HCT116 (cell line): ENCODE measurements at regions not wholly inside any gene's neighbourhood (a gene's known extent, or its start where the extent isn't known, plus 50 kb on each side); places are given as distances from the start of the nearest gene placed in this dataset.

ENCODE experiments used
- ATAC-seq: fragments of 200-7000 bp; cut with Tn5 transposase; 2 replicates; pipeline ENCODE4 v1.9.1; 2020; ENCODE audit warnings: mild to moderate bottlenecking, moderate library complexity
- BruUV-seq: library from RNA; stranded (reverse); fragments of 400-500 nt; replicated peaks from 2 replicates; lab custom pipeline; 2021; lab: Mats Ljungman, UMichigan
- CTCF ChIA-PET: fragments of 300-600 bp; sonication (Branson Sonifier 250); formaldehyde crosslinking; loops from one replicate; lab custom pipeline; 2021; ENCODE audit warnings: antibody characterized with exemption; lab: Charles Lee
- POLR2A ChIA-PET: fragments of 300-600, 350-600 bp; sonication (Branson Sonifier 250); formaldehyde crosslinking; loops from one replicate; lab custom pipeline; 2021; ENCODE audit warnings: antibody characterized with exemption; lab: Charles Lee
- RAD21 ChIA-PET, 2 experiments: fragments of 300-600 bp; sonication (Branson Sonifier 250); formaldehyde crosslinking; loops; one replicate each; lab custom pipeline; 2023; ENCODE audit warnings: low total read pairs in 2 of 2; ENCODE audit not compliant: uncharacterized antibody in 2 of 2, unreplicated experiment in 2 of 2, low non-redundant PET in 1 of 2; lab: Charles Lee
- DNase-seq: peaks from one replicate; pipeline ENCODE4 v3.0.0-alpha.2; 2010; ENCODE audit warnings: low read depth, low spot score
- H2AFZ ChIP-seq: fragments of 200-600 bp; shearing (Covaris generic), sonication (generic); 2 replicates; pipeline ENCODE4 v1.6.1; 2017; ENCODE audit warnings: low read depth, mixed run types, mixed read lengths, antibody characterized with exemption, low read length; ENCODE audit not compliant: poor library complexity, severe bottlenecking
- H3K27ac ChIP-seq: 2 replicates; pipeline ENCODE4 v1.5.1; 2012; ENCODE audit warnings: low read depth, low read length
- H3K27me3 ChIP-seq: fragments of 200-600 bp; sonication (generic); 2 replicates; pipeline ENCODE4 v1.6.1; 2016; ENCODE audit warnings: mixed run types, low read length, mixed read lengths; ENCODE audit not compliant: insufficient read depth
- H3K36me3 ChIP-seq, 2 experiments: fragments of 200-500 bp in 1 of 2; fragments of 200-600 bp in 1 of 2; sonication (Bioruptor generic) in 1 of 2; sonication (generic) in 1 of 2; 2 replicates each; pipeline versions ENCODE4 v1.5.1 to v1.6.1; 2014 to 2016; ENCODE audit warnings: low read length in 2 of 2, inconsistent platforms in 1 of 2, mixed read lengths in 1 of 2, mixed run types in 1 of 2; ENCODE audit not compliant: insufficient read depth in 2 of 2, control insufficient read depth in 1 of 2
- H3K4me1 ChIP-seq, 2 experiments: fragments of 200-600 bp in 1 of 2; sonication (generic) in 1 of 2; 2 replicates each; pipeline versions ENCODE4 v1.5.1 to v1.6.1; 2012 to 2017; ENCODE audit warnings: low read length in 2 of 2, inconsistent platforms in 1 of 2, mild to moderate bottlenecking in 1 of 2, mixed read lengths in 1 of 2, mixed run types in 1 of 2, moderate library complexity in 1 of 2; ENCODE audit not compliant: insufficient read depth in 2 of 2, control insufficient read depth in 1 of 2
- H3K4me2 ChIP-seq: fragments of 200-600 bp; sonication (generic); 2 replicates; pipeline ENCODE4 v1.6.1; 2017; ENCODE audit warnings: mixed run types, low read length, mixed read lengths
- H3K4me3 ChIP-seq, 2 experiments: fragments of 200-600 bp in 1 of 2; sonication (generic) in 1 of 2; replicated peaks in 1 of 2; 2 replicates each; pipeline ENCODE4 v1.5.1; 2011 to 2016; ENCODE audit warnings: low read length in 2 of 2, control low read depth in 1 of 2, low read depth in 1 of 2, mild to moderate bottlenecking in 1 of 2, mixed read lengths in 1 of 2, mixed run types in 1 of 2
- H3K79me2 ChIP-seq: fragments of 200-600 bp; sonication (generic); 2 replicates; pipeline ENCODE4 v1.6.1; 2017; ENCODE audit warnings: mild to moderate bottlenecking, mixed run types, low read length, moderate library complexity, mixed read lengths; ENCODE audit not compliant: insufficient read depth
- H3K9ac ChIP-seq: fragments of 200-600 bp; sonication (generic); 2 replicates; pipeline ENCODE4 v1.6.1; 2016; ENCODE audit warnings: low read length, mixed read lengths
- H3K9me2 ChIP-seq: fragments of 200-600 bp; sonication (generic), shearing (Covaris generic); 2 replicates; pipeline ENCODE4 v1.6.1; 2017; ENCODE audit warnings: mixed run types, mild to moderate bottlenecking, moderate library complexity; ENCODE audit not compliant: insufficient read depth
- H3K9me3 ChIP-seq, 2 experiments: fragments of 200-500 bp in 1 of 2; fragments of 200-600 bp in 1 of 2; sonication (Bioruptor generic) in 1 of 2; sonication (generic) in 1 of 2; 2 replicates each; pipeline ENCODE4 v1.6.1; 2014 to 2017; ENCODE audit warnings: low read length in 2 of 2, mixed read lengths in 2 of 2, inconsistent platforms in 1 of 2, low read depth in 1 of 2, mild to moderate bottlenecking in 1 of 2, mixed run types in 1 of 2, moderate library complexity in 1 of 2; ENCODE audit not compliant: control insufficient read depth in 1 of 2, insufficient read depth in 1 of 2
- H4K20me1 ChIP-seq: fragments of 200-600 bp; sonication (generic), shearing (Covaris generic); 2 replicates; pipeline ENCODE4 v1.6.1; 2017; ENCODE audit warnings: mixed run types, mild to moderate bottlenecking, moderate library complexity; ENCODE audit not compliant: insufficient read depth
- ATF3 ChIP-seq: IDR thresholded peaks from 2 replicates; pipeline ENCODE4 v1.6.1; 2012
- CBX3 ChIP-seq: IDR thresholded peaks from 2 replicates; pipeline ENCODE4 v1.6.1; 2012; ENCODE audit warnings: low read depth
- CEBPB ChIP-seq: IDR thresholded peaks from 2 replicates; pipeline ENCODE4 v1.6.1; 2012; ENCODE audit warnings: low read depth
- ELF1 ChIP-seq: IDR thresholded peaks from 2 replicates; pipeline ENCODE4 v1.6.1; 2012; ENCODE audit warnings: low read depth, borderline replicate concordance
- EZH2 ChIP-seq: fragments of 200-600 bp; sonication (generic); IDR thresholded peaks from 2 replicates; pipeline ENCODE4 v1.6.1; 2017; ENCODE audit warnings: antibody characterized with exemption, mixed run types
- YY1 ChIP-seq: IDR thresholded peaks from 2 replicates; pipeline ENCODE4 v1.6.1; 2011; ENCODE audit warnings: low read length, low read depth, moderate library complexity, mild to moderate bottlenecking; ENCODE audit not compliant: insufficient replicate concordance; ENCODE audit errors: extremely low read depth
- ZBTB33 ChIP-seq: IDR thresholded peaks from 2 replicates; pipeline ENCODE4 v1.6.1; 2011; ENCODE audit warnings: mild to moderate bottlenecking, low read length, moderate library complexity; ENCODE audit not compliant: insufficient replicate concordance; ENCODE audit errors: extremely low read depth
- intact Hi-C: fragments of 100-400 bp; cut with micrococcal nuclease; formaldehyde crosslinking; loops from 2 replicates; pipeline ENCODE4 v1.10.0; 2022

- TF ChIP-seq YY1 (no peak), EZH2 (no peak), CBX3 (no peak), CEBPB (no peak)
- TF ChIP-seq, all 23 proteins: peak for 0
Observed at GRCh38 chr5:41661254-41661653, 150.9 kb upstream of the PLCXD3 start (continued).

GRCh38 chr5:41656597-41656996 lies 146.2 kb upstream of the PLCXD3 start:
- ATAC-seq, result no peak

More at GRCh38 chr5:41656597-41656996, 146.2 kb upstream of the PLCXD3 start:
- Histone ChIP-seq H3K36me3 (no peaks in the 10 kb centered on the region), H3K4me1 (no peaks in the 10 kb centered on the region), H3K27me3 (no peaks in the 10 kb centered on the region), H2AFZ (no peak overlapping the region), H4K20me1 (no peaks in the 10 kb centered on the region), H3K9me3 (no peaks in the 10 kb centered on the region), H3K4me2 (no peak overlapping the region), H3K27ac (no peak overlapping the region)
- POLR2A ChIA-PET, result no interaction called here
- DNase-seq, result no peak
- CTCF ChIA-PET, result no interaction called here
- RAD21 ChIA-PET, result no interaction called here
- BruUV-seq, result no TSS peak
- TF ChIP-seq ELF1 (no peak), ZBTB33 (no peak), ATF3 (no peak), CEBPB (no peak)
- TF ChIP-seq, all 23 proteins: peak for 0
- Histone ChIP-seq H3K79me2 (no peaks in the 10 kb centered on the region), H3K4me3 (no peak overlapping the region), H3K9ac (no peak overlapping the region), H3K9me2 (no peaks in the 10 kb centered on the region)
- intact Hi-C loops, result no loop called here
